Suppressor macrophage treated with lipopolysaccharide for 1 hour (primary cell): ENCODE measurements at regions not wholly inside any gene's neighbourhood (a gene's known extent, or its start where the extent isn't known, plus 50 kb on each side); places are given as distances from the start of the nearest gene placed in this dataset.

Source experiments
- DNase-seq, 3 donors: peaks; one replicate each; pipeline ENCODE4 v3.0.0-alpha.2; 2020 to 2022

DNA sequence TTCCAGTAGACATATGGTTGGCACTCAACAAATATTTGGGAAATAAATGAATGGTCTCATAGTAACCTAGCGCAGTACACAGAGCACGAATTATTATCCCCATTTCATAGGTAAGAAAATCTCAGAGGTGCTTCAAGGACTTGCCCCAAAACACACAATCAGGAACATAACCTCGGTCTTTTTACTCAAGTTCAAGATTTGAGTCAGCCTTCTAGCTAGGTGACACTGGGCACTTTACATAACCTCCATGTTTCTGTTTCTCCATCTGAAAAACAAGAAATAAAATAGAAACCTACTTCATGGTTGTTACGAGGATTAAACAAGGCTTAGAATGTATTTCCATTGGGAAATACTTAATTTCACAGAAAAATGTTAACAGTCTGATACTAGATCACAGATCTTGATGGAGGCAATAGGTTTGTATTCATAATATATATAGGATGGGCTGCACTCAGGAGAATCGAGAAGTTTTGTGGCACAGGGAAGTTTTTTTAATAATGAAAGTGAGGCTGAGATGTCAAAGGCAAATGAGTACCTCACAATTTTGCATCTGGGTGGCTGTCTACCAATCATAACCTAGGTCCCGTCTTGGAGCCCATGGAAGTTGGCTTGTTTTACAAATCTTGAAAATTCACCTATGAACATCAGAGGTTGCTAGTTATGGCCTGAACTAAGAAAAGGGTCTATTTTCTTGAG is 147.4 kb upstream of the ZC3H12C start:
- DNase-seq = peak in 1 of 3 donors; percentile 26

DNA sequence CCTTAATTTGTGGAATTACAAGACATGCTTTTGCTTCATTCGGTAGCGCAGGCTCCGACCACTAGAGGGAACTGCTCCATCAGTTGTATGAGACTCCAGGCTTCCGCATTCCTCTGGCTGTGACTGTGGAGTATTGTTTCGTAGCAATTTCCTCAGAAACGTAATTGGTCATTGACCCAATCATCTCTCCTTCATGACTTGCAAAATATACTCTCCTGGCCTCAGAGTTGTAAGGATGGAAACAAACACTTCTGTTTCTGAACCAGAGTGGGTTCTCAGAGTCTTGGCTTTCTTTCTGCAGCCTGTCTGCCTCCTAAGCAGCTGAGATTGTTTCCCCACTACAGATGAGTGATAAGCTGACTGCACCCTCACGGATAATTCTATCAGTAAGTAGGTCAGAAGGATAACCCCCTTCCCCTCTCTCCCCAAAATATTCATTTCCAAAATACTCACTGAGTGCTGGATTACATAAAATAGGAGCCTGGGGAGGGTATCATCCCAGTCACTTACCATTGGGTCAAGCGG is 146.8 kb upstream of the ZC3H12C start:
- DNase-seq = peak; percentile 92 to 97 (median 97)

DNA sequence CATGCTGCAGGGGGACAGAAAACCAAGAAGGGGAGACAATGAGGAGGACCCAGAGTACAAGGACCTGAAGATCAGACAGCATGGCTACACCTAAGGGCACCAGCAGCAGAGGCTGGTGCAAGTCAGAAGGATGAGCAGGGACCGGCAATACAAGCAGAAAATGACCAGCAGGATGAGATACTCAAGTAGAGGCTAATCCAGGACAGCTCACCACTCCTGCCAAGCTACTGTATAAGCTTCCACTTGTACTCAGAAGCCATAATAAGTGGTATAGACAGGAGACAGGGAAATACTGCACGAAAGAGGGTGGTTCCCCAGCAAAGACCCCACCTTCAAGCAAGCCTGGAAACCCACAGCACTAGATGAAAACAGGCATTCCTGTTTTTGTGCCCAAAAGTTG is 138.7 kb upstream of the ZC3H12C start:
- no peak for DNase-seq

- DNase-seq = no peak
Observed at GRCh38 chr11:109956124-109956793, 136.9 kb upstream of the ZC3H12C start.

GRCh38 chr11:109957000-109957399 is 136.2 kb upstream of the ZC3H12C start:
- no peak for DNase-seq

- no peak for DNase-seq
Observed at GRCh38 chr11:109957601-109958000, 135.6 kb upstream of the ZC3H12C start.

DNA sequence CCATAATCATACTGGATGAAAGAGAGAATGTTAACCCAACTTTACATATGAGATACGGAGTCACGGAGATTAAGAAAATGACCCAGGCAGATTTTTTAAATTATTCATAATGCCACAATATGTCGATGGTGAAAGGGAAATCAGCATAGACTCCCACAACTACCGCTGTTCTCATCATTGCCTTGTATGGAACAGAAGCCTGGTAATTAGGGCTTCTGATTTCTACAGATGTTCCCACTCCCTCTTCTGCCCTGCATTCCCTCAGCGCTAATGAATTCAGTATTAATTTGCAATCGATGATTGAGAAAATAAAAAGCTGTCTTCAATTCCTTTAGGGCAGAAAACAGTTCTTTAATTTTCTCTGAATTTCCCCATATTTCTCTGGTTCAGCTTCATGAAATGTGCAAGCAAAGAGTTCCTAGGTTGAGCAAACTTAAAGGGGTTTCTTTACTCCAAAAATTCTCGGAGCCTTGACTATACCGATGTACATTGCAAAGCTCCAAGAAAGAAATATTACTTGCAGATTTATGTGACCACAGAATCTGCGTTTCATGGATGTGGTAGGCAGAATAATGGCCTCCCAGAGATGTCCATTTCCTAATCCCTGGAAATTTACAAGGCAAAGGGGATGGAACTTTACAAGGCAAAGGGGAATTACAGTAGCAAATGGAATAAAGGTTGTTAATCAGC is 134.9 kb upstream of the ZC3H12C start:
- no peak for DNase-seq

GRCh38 chr11:109958821-109959166 is 134.4 kb upstream of the ZC3H12C start:
- DNase-seq = no peak

- DNase-seq = no peak
Observed at GRCh38 chr11:109960831-109961230, 132.4 kb upstream of the ZC3H12C start.

GRCh38 chr11:109961261-109961660 is 131.9 kb upstream of the ZC3H12C start:
- DNase-seq = no peak

GRCh38 chr11:109963101-109963500 is 130.1 kb upstream of the ZC3H12C start:
- no peak for DNase-seq

- DNase-seq = no peak
Observed at GRCh38 chr11:109964487-109964886, 128.7 kb upstream of the ZC3H12C start.

GRCh38 chr11:109965445-109965844 is 127.7 kb upstream of the ZC3H12C start:
- peak; percentile 58 to 66 (median 66) for DNase-seq

- peak; percentile 67 to 78 (median 68) for DNase-seq
Observed at GRCh38 chr11:109965926-109966325, 127.3 kb upstream of the ZC3H12C start.

GRCh38 chr11:109967136-109967535 is 126.1 kb upstream of the ZC3H12C start:
- DNase-seq = peak; percentile 38 to 69 (median 62)

DNA sequence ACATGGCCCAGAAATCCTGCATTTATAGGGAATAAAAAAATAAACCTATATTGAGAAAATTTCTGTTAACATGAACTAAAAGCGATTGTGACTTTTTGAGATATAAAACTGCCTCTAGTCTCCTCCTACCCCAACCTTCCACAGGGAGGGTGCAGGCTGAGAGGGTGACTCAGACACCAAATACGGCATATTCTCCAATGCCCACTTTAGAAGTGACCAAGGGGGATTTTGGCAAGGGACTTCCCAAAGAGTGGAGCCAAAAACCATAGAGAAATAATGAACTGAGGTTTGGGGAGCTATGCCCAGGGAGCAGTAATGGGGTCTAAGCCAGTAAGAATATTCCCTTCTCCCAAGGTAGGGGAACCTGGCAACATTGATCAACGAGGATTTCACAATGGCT is 124.9 kb upstream of the ZC3H12C start:
- peak; percentile 80 to 87 (median 81) for DNase-seq

DNA sequence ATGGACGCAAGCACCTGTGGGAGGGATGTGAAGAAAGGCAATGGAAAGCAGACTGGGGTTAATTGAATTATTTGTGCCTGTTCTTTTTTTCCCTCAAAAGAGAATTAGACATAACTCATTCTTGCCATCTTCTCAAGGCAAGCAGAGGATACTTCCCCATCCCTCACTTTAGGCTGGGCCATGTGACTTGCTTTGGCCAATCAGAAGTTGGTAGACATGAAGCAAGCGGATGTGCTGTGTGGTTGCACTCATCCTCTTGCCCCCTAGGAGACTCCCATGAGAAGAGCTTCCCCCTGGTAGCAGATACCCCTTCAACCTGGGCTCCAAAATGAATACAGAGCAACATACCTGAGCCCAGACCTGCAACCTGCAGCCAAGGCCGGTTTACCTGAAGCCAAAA is 124.4 kb upstream of the ZC3H12C start:
- no peak for DNase-seq

DNA sequence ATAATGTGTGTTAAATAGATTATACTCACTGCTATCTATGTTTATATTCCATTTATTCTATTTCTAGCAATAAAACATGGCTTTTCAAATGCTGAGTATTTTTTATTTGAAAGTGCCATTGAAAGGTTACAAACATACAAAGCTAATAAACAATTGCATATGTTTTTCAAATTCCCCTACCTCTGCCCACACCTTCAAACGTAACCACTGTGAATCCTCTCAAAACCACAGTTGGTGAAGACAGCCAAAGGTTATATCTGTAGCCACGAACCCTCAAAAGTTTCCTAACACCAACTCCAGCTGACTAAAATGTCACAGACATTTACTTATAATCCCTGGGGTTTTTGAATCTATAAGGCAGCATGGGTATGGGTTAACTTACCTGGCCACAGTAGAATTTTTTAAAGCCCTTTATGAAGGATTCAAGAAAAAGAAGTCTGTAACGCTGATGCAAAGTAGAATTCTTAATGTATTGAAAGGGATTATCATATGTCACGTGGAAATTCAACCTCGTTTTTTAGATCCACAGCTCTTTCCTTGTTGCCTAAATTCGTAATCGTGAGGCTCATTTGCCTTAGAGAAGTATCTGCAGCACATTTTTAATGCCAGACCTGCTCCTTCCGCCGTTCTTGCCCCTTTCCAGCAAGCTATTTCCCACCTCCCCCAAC is 122.5 kb upstream of the ZC3H12C start:
- DNase-seq = peak; percentile 53 to 63 (median 61)

DNA sequence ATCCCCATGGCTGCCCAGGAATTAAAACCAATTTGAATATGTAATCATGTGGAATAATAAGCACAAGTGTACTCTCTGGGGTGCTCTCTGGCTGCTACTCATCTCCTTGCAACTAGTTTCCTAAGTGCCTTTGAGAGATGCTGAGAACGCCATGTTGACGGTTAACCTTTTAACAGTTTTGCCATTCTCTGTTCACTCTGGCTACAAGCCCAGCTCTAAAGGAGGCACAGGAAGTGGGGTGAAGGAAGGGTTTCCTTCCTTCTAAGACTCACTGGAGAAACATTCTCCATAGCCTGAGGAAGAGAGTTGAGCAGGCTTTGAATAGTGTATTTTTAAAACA is 122.0 kb upstream of the ZC3H12C start:
- peak in 2 of 3 donors; percentile 31 to 48 for DNase-seq

DNA sequence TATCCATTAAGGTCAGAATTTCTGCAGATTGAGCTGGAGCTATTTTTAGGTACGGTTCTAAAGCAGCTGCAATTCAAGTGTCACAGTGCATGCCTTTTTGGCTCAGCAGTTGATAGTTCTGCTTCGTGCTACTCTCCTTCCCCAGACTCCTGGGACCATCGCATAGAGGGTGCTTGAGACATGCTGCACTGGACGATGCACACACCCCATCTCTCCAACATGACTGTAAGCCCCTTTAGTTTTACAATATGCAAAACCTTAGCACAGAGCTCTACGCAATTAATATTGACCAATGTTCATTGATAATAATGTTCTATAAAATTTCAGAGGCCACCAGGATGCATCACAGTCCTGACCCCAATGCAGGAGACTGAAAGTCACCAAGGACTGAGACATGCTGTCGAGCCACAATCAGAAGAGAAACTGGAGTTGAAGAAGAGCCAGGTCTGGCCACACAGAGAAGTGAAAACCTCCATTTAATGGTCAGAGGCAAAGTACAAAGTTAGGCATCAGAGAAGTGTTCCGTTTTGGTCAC is 120.9 kb upstream of the ZC3H12C start:
- no peak for DNase-seq

- DNase-seq = peak; percentile 81 to 95 (median 95)
Observed at GRCh38 chr11:109972939-109973338, 120.3 kb upstream of the ZC3H12C start.

- DNase-seq = no peak
Observed at GRCh38 chr11:109973486-109973885, 119.7 kb upstream of the ZC3H12C start.

GRCh38 chr11:109974523-109974922 is 118.7 kb upstream of the ZC3H12C start:
- DNase-seq = peak; percentile 39 to 52 (median 44)
